ENCODE measurements at regions not wholly inside any gene's neighbourhood (a gene's known extent, or its start where the extent isn't known, plus 50 kb on each side); places are given as distances from the start of the nearest gene placed in this dataset.

- H3K9me3 ChIP-seq (ENCODE audit: control insufficient read depth in 4 of 4, insufficient read depth in 3 of 4, low read length in 3 of 4), result peaks cover 0 to 3% (median 0%) of the 10 kb centered on the region in 4 donors
- WGBS, 2 donors, result 65 to 86% methylated on average over 3 of the region's 3 CpGs
- peaks cover 0 to 32% (median 8%) of the 10 kb centered on the region in 5 donors for H3K4me1 ChIP-seq (ENCODE audit: control insufficient read depth in 5 of 5, insufficient read depth in 5 of 5, low read length in 5 of 5)
- H3K27ac ChIP-seq (ENCODE audit: low read depth in 1 of 2, low read length in 1 of 2), result no peak overlapping the region
- TF ChIP-seq CTCF (IDR thresholded peaks at IDR 0.05; ENCODE audit: control extremely low read depth, extremely low read depth), result no peak
- no peak overlapping the region for H3K9ac ChIP-seq (ENCODE audit: insufficient read depth in 1 of 2, low read length in 2 of 2)
- no peaks in the 10 kb centered on the region for H3K27me3 ChIP-seq (ENCODE audit: control insufficient read depth in 3 of 3, insufficient read depth in 3 of 3, low read length in 2 of 3)
- H3K4me3 ChIP-seq, result no peak overlapping the region
- H3K36me3 ChIP-seq (ENCODE audit: control insufficient read depth in 4 of 4, insufficient read depth in 4 of 4, low read length in 4 of 4), result no peaks in the 10 kb centered on the region
- DNase-seq (no peak), ATAC-seq (ENCODE audit: insufficient read depth, low FRiP score) (no peak)
Observed at GRCh38 chr6:37551446-37551845, 51.8 kb upstream of the CCDC167 start.

GRCh38 chr6:37551002-37551401, 51.3 kb upstream of the CCDC167 start:
- no peak overlapping the region for H3K9ac ChIP-seq (ENCODE audit: insufficient read depth in 1 of 2, low read length in 2 of 2)
- TF ChIP-seq CTCF (IDR thresholded peaks at IDR 0.05; ENCODE audit: control extremely low read depth, extremely low read depth), result no peak
- H3K36me3 ChIP-seq (ENCODE audit: control insufficient read depth in 4 of 4, insufficient read depth in 4 of 4, low read length in 4 of 4), result no peaks in the 10 kb centered on the region
- ATAC-seq (ENCODE audit: insufficient read depth, low FRiP score) (no peak), DNase-seq (no peak)
- H3K27me3 ChIP-seq (ENCODE audit: control insufficient read depth in 3 of 3, insufficient read depth in 3 of 3, low read length in 2 of 3), result no peaks in the 10 kb centered on the region
- H3K4me3 ChIP-seq, result no peak overlapping the region
- peaks cover 0 to 3% (median 0%) of the 10 kb centered on the region in 4 donors for H3K9me3 ChIP-seq (ENCODE audit: control insufficient read depth in 4 of 4, insufficient read depth in 3 of 4, low read length in 3 of 4)
- peaks cover 0 to 32% (median 8%) of the 10 kb centered on the region in 5 donors for H3K4me1 ChIP-seq (ENCODE audit: control insufficient read depth in 5 of 5, insufficient read depth in 5 of 5, low read length in 5 of 5)
- H3K27ac ChIP-seq (ENCODE audit: low read depth in 1 of 2, low read length in 1 of 2), result no peak overlapping the region
- 61 to 72% methylated on average over 3 of the region's 3 CpGs for WGBS, 2 donors

- ATAC-seq (ENCODE audit: insufficient read depth, low FRiP score), result no peak
- no peak for TF ChIP-seq CTCF (IDR thresholded peaks at IDR 0.05; ENCODE audit: control extremely low read depth, extremely low read depth)
- no peak for DNase-seq
- Histone ChIP-seq H3K9ac (ENCODE audit: insufficient read depth in 1 of 2, low read length in 2 of 2) (no peak overlapping the region), H3K9me3 (ENCODE audit: control insufficient read depth in 4 of 4, insufficient read depth in 3 of 4, low read length in 3 of 4) (peaks cover 0 to 3% (median 0%) of the 10 kb centered on the region in 4 donors), H3K27me3 (ENCODE audit: control insufficient read depth in 3 of 3, insufficient read depth in 3 of 3, low read length in 2 of 3) (no peaks in the 10 kb centered on the region), H3K36me3 (ENCODE audit: control insufficient read depth in 4 of 4, insufficient read depth in 4 of 4, low read length in 4 of 4) (no peaks in the 10 kb centered on the region), H3K4me3 (no peak overlapping the region), H3K27ac (ENCODE audit: low read depth in 1 of 2, low read length in 1 of 2) (no peak overlapping the region), H3K4me1 (ENCODE audit: control insufficient read depth in 5 of 5, insufficient read depth in 5 of 5, low read length in 5 of 5) (peaks cover 0 to 32% (median 8%) of the 10 kb centered on the region in 5 donors)
- WGBS, 2 donors, result 89 to 91% methylated on average over 12 of the region's 12 CpGs
Observed at GRCh38 chr6:37550191-37550831, 50.6 kb upstream of the CCDC167 start.

- 91 to 92% methylated on average over 11 of the region's 11 CpGs for WGBS, 2 donors
- Histone ChIP-seq H3K36me3 (ENCODE audit: control insufficient read depth in 4 of 4, insufficient read depth in 4 of 4, low read length in 4 of 4) (no peaks in the 10 kb centered on the region), H3K9ac (ENCODE audit: insufficient read depth in 1 of 2, low read length in 2 of 2) (no peak overlapping the region), H3K9me3 (ENCODE audit: control insufficient read depth in 4 of 4, insufficient read depth in 3 of 4, low read length in 3 of 4) (peaks cover 0 to 3% (median 0%) of the 10 kb centered on the region in 4 donors), H3K4me1 (ENCODE audit: control insufficient read depth in 5 of 5, insufficient read depth in 5 of 5, low read length in 5 of 5) (peaks cover 0 to 27% (median 8%) of the 10 kb centered on the region in 5 donors), H3K27me3 (ENCODE audit: control insufficient read depth in 3 of 3, insufficient read depth in 3 of 3, low read length in 2 of 3) (no peaks in the 10 kb centered on the region), H3K27ac (ENCODE audit: low read depth in 1 of 2, low read length in 1 of 2) (no peak overlapping the region), H3K4me3 (no peak overlapping the region)
- DNase-seq (no peak), ATAC-seq (ENCODE audit: insufficient read depth, low FRiP score) (no peak)
- TF ChIP-seq CTCF (IDR thresholded peaks at IDR 0.05; ENCODE audit: control extremely low read depth, extremely low read depth), result no peak
Observed at GRCh38 chr6:37549558-37549957, 49.9 kb upstream of the CCDC167 start.
